ENCODE measurements at regions not wholly inside any gene's neighbourhood (a gene's known extent, or its start where the extent isn't known, plus 50 kb on each side); places are given as distances from the start of the nearest gene placed in this dataset.

- TF ChIP-seq CTCF (IDR thresholded peaks at IDR 0.05; ENCODE audit: low read depth, low read length, missing input control) (no peak), SP1 (IDR thresholded peaks at IDR 0.05) (no peak), ZBTB33 (IDR thresholded peaks at IDR 0.05) (no peak), REST (IDR thresholded peaks at IDR 0.05) (no peak), MAX (IDR thresholded peaks at IDR 0.05) (no peak), ATF3 (IDR thresholded peaks at IDR 0.05) (no peak), RAD21 (IDR thresholded peaks at IDR 0.05) (no peak), YY1 (IDR thresholded peaks at IDR 0.05) (no peak), EGR1 (IDR thresholded peaks at IDR 0.05; ENCODE audit: low read depth in 2 of 2) (no peak)
Measured at GRCh38 chr4:96407738-96408463, 568.0 kb downstream of the PDHA2 start.

All from liver (tissue), 3 donors.